HCT116 (cell line): ENCODE measurements at regions not wholly inside any gene's neighbourhood (a gene's known extent, or its start where the extent isn't known, plus 50 kb on each side); places are given as distances from the start of the nearest gene placed in this dataset.

Experiments
- ATAC-seq: fragments of 200-7000 bp; cut with Tn5 transposase; 2 replicates; pipeline ENCODE4 v1.9.1; 2020; ENCODE audit warnings: mild to moderate bottlenecking, moderate library complexity
- BruUV-seq: library from RNA; stranded (reverse); fragments of 400-500 nt; replicated peaks from 2 replicates; lab custom pipeline; 2021; lab: Mats Ljungman, UMichigan
- CTCF ChIA-PET: fragments of 300-600 bp; sonication (Branson Sonifier 250); formaldehyde crosslinking; loops from one replicate; lab custom pipeline; 2021; ENCODE audit warnings: antibody characterized with exemption; lab: Charles Lee
- POLR2A ChIA-PET: fragments of 300-600, 350-600 bp; sonication (Branson Sonifier 250); formaldehyde crosslinking; loops from one replicate; lab custom pipeline; 2021; ENCODE audit warnings: antibody characterized with exemption; lab: Charles Lee
- RAD21 ChIA-PET, 2 experiments: fragments of 300-600 bp; sonication (Branson Sonifier 250); formaldehyde crosslinking; loops; one replicate each; lab custom pipeline; 2023; ENCODE audit warnings: low total read pairs in 2 of 2; ENCODE audit not compliant: uncharacterized antibody in 2 of 2, unreplicated experiment in 2 of 2, low non-redundant PET in 1 of 2; lab: Charles Lee
- DNase-seq: peaks from one replicate; pipeline ENCODE4 v3.0.0-alpha.2; 2010; ENCODE audit warnings: low read depth, low spot score
- H2AFZ ChIP-seq: fragments of 200-600 bp; shearing (Covaris generic), sonication (generic); 2 replicates; pipeline ENCODE4 v1.6.1; 2017; ENCODE audit warnings: low read depth, mixed run types, mixed read lengths, antibody characterized with exemption, low read length; ENCODE audit not compliant: poor library complexity, severe bottlenecking
- H3K27ac ChIP-seq: 2 replicates; pipeline ENCODE4 v1.5.1; 2012; ENCODE audit warnings: low read depth, low read length
- H3K27me3 ChIP-seq: fragments of 200-600 bp; sonication (generic); 2 replicates; pipeline ENCODE4 v1.6.1; 2016; ENCODE audit warnings: mixed run types, low read length, mixed read lengths; ENCODE audit not compliant: insufficient read depth
- H3K36me3 ChIP-seq, 2 experiments: fragments of 200-500 bp in 1 of 2; fragments of 200-600 bp in 1 of 2; sonication (Bioruptor generic) in 1 of 2; sonication (generic) in 1 of 2; 2 replicates each; pipeline versions ENCODE4 v1.5.1 to v1.6.1; 2014 to 2016; ENCODE audit warnings: low read length in 2 of 2, inconsistent platforms in 1 of 2, mixed read lengths in 1 of 2, mixed run types in 1 of 2; ENCODE audit not compliant: insufficient read depth in 2 of 2, control insufficient read depth in 1 of 2
- H3K4me1 ChIP-seq, 2 experiments: fragments of 200-600 bp in 1 of 2; sonication (generic) in 1 of 2; 2 replicates each; pipeline versions ENCODE4 v1.5.1 to v1.6.1; 2012 to 2017; ENCODE audit warnings: low read length in 2 of 2, inconsistent platforms in 1 of 2, mild to moderate bottlenecking in 1 of 2, mixed read lengths in 1 of 2, mixed run types in 1 of 2, moderate library complexity in 1 of 2; ENCODE audit not compliant: insufficient read depth in 2 of 2, control insufficient read depth in 1 of 2
- H3K4me2 ChIP-seq: fragments of 200-600 bp; sonication (generic); 2 replicates; pipeline ENCODE4 v1.6.1; 2017; ENCODE audit warnings: mixed run types, low read length, mixed read lengths
- H3K4me3 ChIP-seq, 2 experiments: fragments of 200-600 bp in 1 of 2; sonication (generic) in 1 of 2; replicated peaks in 1 of 2; 2 replicates each; pipeline ENCODE4 v1.5.1; 2011 to 2016; ENCODE audit warnings: low read length in 2 of 2, control low read depth in 1 of 2, low read depth in 1 of 2, mild to moderate bottlenecking in 1 of 2, mixed read lengths in 1 of 2, mixed run types in 1 of 2
- H3K79me2 ChIP-seq: fragments of 200-600 bp; sonication (generic); 2 replicates; pipeline ENCODE4 v1.6.1; 2017; ENCODE audit warnings: mild to moderate bottlenecking, mixed run types, low read length, moderate library complexity, mixed read lengths; ENCODE audit not compliant: insufficient read depth
- H3K9ac ChIP-seq: fragments of 200-600 bp; sonication (generic); 2 replicates; pipeline ENCODE4 v1.6.1; 2016; ENCODE audit warnings: low read length, mixed read lengths
- H3K9me2 ChIP-seq: fragments of 200-600 bp; sonication (generic), shearing (Covaris generic); 2 replicates; pipeline ENCODE4 v1.6.1; 2017; ENCODE audit warnings: mixed run types, mild to moderate bottlenecking, moderate library complexity; ENCODE audit not compliant: insufficient read depth
- H3K9me3 ChIP-seq, 2 experiments: fragments of 200-500 bp in 1 of 2; fragments of 200-600 bp in 1 of 2; sonication (Bioruptor generic) in 1 of 2; sonication (generic) in 1 of 2; 2 replicates each; pipeline ENCODE4 v1.6.1; 2014 to 2017; ENCODE audit warnings: low read length in 2 of 2, mixed read lengths in 2 of 2, inconsistent platforms in 1 of 2, low read depth in 1 of 2, mild to moderate bottlenecking in 1 of 2, mixed run types in 1 of 2, moderate library complexity in 1 of 2; ENCODE audit not compliant: control insufficient read depth in 1 of 2, insufficient read depth in 1 of 2
- H4K20me1 ChIP-seq: fragments of 200-600 bp; sonication (generic), shearing (Covaris generic); 2 replicates; pipeline ENCODE4 v1.6.1; 2017; ENCODE audit warnings: mixed run types, mild to moderate bottlenecking, moderate library complexity; ENCODE audit not compliant: insufficient read depth
- EZH2 ChIP-seq: fragments of 200-600 bp; sonication (generic); IDR thresholded peaks from 2 replicates; pipeline ENCODE4 v1.6.1; 2017; ENCODE audit warnings: antibody characterized with exemption, mixed run types
- EZH2phosphoT487 ChIP-seq: fragments of 200-600 bp; IDR thresholded peaks from 2 replicates; pipeline ENCODE4 v1.6.1; 2018; ENCODE audit warnings: antibody characterized with exemption, borderline replicate concordance
- POLR2A ChIP-seq: IDR thresholded peaks from 2 replicates; pipeline ENCODE4 v1.7.0; 2011; ENCODE audit warnings: borderline replicate concordance; ENCODE audit not compliant: insufficient read depth, insufficient read length; ENCODE audit errors: extremely low read depth
- POLR2AphosphoS5 ChIP-seq: IDR thresholded peaks from 2 replicates; pipeline ENCODE4 v1.6.1; 2011; ENCODE audit warnings: mild to moderate bottlenecking, low read depth, low read length, moderate library complexity
- RAD21 ChIP-seq: IDR thresholded peaks from 2 replicates; pipeline ENCODE4 v1.6.1; 2012; ENCODE audit warnings: low read depth, mild to moderate bottlenecking
- SIN3A ChIP-seq: IDR thresholded peaks from 2 replicates; pipeline ENCODE4 v1.6.1; 2012; ENCODE audit warnings: low read depth
- SP1 ChIP-seq: IDR thresholded peaks from 2 replicates; pipeline ENCODE4 v1.6.1; 2012; ENCODE audit warnings: low read depth
- YY1 ChIP-seq: IDR thresholded peaks from 2 replicates; pipeline ENCODE4 v1.6.1; 2011; ENCODE audit warnings: low read length, low read depth, moderate library complexity, mild to moderate bottlenecking; ENCODE audit not compliant: insufficient replicate concordance; ENCODE audit errors: extremely low read depth
- intact Hi-C: fragments of 100-400 bp; cut with micrococcal nuclease; formaldehyde crosslinking; loops from 2 replicates; pipeline ENCODE4 v1.10.0; 2022
- TF ChIP-seq, protein P1 (sequence below): IDR thresholded peaks from 2 replicates; pipeline ENCODE4 v1.6.1; 2012
- TF ChIP-seq, protein P2 (sequence below): IDR thresholded peaks from 2 replicates; pipeline ENCODE4 v1.6.1; 2011; ENCODE audit warnings: mild to moderate bottlenecking, low read length, moderate library complexity; ENCODE audit not compliant: insufficient replicate concordance; ENCODE audit errors: extremely low read depth
- TF ChIP-seq, protein P3 (sequence below): IDR thresholded peaks from 2 replicates; pipeline ENCODE4 v1.6.1; 2012; ENCODE audit warnings: low read depth
- TF ChIP-seq, protein P4 (sequence below), 3 experiments: fragments of 200-600 bp in 1 of 3; sonication (generic) in 1 of 3; IDR thresholded peaks in 2 of 3; conservative IDR thresholded peaks in 1 of 3; 2 replicates each; pipeline ENCODE4 v1.5.1; 2012 to 2017; ENCODE audit warnings: low read depth in 2 of 3, low read length in 2 of 3, antibody characterized with exemption in 1 of 3, borderline replicate concordance in 1 of 3, control low read depth in 1 of 3, mild to moderate bottlenecking in 1 of 3, mixed read lengths in 1 of 3, mixed run types in 1 of 3, moderate library complexity in 1 of 3; ENCODE audit not compliant: insufficient read depth in 1 of 3
- TF ChIP-seq, protein P5 (sequence below): IDR thresholded peaks from 2 replicates; pipeline ENCODE4 v1.6.1; 2012

DNA sequence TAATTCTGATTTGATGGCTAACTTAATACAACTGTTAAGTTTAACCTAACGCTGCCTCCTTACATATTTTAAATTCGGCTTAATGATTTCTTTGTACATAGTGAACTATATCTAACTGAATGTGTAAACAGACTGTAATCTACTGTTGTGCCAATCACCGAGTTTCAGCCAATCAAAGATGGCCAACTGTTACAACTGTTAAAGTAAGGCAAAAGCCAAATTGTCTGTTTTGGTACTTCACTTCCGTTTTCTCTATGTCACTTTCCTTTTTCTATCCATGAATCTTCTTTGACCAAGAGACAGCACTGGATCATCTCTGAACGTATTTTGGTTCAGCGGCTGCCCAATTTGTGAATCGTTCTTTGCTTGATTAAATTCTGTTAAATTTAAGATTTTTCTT is 137.0 kb downstream of the LMLN start:
- POLR2A ChIA-PET: no interaction called here
- CTCF ChIA-PET: no interaction called here
- H3K4me1 ChIP-seq: no peaks in the 10 kb centered on the region

More for the DNA sequence above, 137.0 kb downstream of the LMLN start:
- TF ChIP-seq, protein P1, sequence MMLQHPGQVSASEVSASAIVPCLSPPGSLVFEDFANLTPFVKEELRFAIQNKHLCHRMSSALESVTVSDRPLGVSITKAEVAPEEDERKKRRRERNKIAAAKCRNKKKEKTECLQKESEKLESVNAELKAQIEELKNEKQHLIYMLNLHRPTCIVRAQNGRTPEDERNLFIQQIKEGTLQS: no peak
- TF ChIP-seq SP1 (no peak), SIN3A (no peak), EZH2phosphoT487 (no peak), EZH2 (no peak), YY1 (no peak), RAD21 (no peak), POLR2AphosphoS5 (no peak), POLR2A (no peak)
- TF ChIP-seq, protein P2, sequence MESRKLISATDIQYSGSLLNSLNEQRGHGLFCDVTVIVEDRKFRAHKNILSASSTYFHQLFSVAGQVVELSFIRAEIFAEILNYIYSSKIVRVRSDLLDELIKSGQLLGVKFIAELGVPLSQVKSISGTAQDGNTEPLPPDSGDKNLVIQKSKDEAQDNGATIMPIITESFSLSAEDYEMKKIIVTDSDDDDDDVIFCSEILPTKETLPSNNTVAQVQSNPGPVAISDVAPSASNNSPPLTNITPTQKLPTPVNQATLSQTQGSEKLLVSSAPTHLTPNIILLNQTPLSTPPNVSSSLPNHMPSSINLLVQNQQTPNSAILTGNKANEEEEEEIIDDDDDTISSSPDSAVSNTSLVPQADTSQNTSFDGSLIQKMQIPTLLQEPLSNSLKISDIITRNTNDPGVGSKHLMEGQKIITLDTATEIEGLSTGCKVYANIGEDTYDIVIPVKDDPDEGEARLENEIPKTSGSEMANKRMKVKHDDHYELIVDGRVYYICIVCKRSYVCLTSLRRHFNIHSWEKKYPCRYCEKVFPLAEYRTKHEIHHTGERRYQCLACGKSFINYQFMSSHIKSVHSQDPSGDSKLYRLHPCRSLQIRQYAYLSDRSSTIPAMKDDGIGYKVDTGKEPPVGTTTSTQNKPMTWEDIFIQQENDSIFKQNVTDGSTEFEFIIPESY: no peak
- TF ChIP-seq, protein P3, sequence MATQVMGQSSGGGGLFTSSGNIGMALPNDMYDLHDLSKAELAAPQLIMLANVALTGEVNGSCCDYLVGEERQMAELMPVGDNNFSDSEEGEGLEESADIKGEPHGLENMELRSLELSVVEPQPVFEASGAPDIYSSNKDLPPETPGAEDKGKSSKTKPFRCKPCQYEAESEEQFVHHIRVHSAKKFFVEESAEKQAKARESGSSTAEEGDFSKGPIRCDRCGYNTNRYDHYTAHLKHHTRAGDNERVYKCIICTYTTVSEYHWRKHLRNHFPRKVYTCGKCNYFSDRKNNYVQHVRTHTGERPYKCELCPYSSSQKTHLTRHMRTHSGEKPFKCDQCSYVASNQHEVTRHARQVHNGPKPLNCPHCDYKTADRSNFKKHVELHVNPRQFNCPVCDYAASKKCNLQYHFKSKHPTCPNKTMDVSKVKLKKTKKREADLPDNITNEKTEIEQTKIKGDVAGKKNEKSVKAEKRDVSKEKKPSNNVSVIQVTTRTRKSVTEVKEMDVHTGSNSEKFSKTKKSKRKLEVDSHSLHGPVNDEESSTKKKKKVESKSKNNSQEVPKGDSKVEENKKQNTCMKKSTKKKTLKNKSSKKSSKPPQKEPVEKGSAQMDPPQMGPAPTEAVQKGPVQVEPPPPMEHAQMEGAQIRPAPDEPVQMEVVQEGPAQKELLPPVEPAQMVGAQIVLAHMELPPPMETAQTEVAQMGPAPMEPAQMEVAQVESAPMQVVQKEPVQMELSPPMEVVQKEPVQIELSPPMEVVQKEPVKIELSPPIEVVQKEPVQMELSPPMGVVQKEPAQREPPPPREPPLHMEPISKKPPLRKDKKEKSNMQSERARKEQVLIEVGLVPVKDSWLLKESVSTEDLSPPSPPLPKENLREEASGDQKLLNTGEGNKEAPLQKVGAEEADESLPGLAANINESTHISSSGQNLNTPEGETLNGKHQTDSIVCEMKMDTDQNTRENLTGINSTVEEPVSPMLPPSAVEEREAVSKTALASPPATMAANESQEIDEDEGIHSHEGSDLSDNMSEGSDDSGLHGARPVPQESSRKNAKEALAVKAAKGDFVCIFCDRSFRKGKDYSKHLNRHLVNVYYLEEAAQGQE: no peak
- TF ChIP-seq, protein P4, sequence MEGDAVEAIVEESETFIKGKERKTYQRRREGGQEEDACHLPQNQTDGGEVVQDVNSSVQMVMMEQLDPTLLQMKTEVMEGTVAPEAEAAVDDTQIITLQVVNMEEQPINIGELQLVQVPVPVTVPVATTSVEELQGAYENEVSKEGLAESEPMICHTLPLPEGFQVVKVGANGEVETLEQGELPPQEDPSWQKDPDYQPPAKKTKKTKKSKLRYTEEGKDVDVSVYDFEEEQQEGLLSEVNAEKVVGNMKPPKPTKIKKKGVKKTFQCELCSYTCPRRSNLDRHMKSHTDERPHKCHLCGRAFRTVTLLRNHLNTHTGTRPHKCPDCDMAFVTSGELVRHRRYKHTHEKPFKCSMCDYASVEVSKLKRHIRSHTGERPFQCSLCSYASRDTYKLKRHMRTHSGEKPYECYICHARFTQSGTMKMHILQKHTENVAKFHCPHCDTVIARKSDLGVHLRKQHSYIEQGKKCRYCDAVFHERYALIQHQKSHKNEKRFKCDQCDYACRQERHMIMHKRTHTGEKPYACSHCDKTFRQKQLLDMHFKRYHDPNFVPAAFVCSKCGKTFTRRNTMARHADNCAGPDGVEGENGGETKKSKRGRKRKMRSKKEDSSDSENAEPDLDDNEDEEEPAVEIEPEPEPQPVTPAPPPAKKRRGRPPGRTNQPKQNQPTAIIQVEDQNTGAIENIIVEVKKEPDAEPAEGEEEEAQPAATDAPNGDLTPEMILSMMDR (IDR thresholded peaks at IDR 0.05 in 2 of 3, conservative IDR thresholded peaks at IDR 0.05 in 1 of 3; ENCODE audit: borderline replicate concordance in 1 of 3, insufficient read depth in 1 of 3, low read depth in 2 of 3, low read length in 2 of 3): no peak
- TF ChIP-seq, protein P5, sequence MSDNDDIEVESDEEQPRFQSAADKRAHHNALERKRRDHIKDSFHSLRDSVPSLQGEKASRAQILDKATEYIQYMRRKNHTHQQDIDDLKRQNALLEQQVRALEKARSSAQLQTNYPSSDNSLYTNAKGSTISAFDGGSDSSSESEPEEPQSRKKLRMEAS: no peak
- Histone ChIP-seq H3K27me3 (no peaks in the 10 kb centered on the region), H3K9me3 (no peaks in the 10 kb centered on the region), H3K9ac (no peak overlapping the region), H3K79me2 (no peaks in the 10 kb centered on the region), H3K4me2 (no peak overlapping the region), H4K20me1 (no peaks in the 10 kb centered on the region), H3K4me3 (no peak overlapping the region), H2AFZ (no peak overlapping the region), H3K36me3 (no peaks in the 10 kb centered on the region), H3K9me2 (no peaks in the 10 kb centered on the region), H3K27ac (no peak overlapping the region)
- BruUV-seq: no TSS peak
- intact Hi-C loops: no loop called here
- no peak for DNase-seq
- ATAC-seq: no peak
- RAD21 ChIA-PET: no interaction called here
